NCI-H2227 treated with DMSO at 0.1 percent for 48 hours (cell line): ENCODE measurements at regions not wholly inside any gene's neighbourhood (a gene's known extent, or its start where the extent isn't known, plus 50 kb on each side); places are given as distances from the start of the nearest gene placed in this dataset.
"Not testable (repeated sequence)": the region's sequence is repeated elsewhere in the genome, so short reads cannot be mapped to it uniquely, and the experiment has no call there.

Source experiments
- DNase-seq: peaks from one replicate; lab custom pipeline; 2025; lab: John Stamatoyannopoulos, UW

DNA sequence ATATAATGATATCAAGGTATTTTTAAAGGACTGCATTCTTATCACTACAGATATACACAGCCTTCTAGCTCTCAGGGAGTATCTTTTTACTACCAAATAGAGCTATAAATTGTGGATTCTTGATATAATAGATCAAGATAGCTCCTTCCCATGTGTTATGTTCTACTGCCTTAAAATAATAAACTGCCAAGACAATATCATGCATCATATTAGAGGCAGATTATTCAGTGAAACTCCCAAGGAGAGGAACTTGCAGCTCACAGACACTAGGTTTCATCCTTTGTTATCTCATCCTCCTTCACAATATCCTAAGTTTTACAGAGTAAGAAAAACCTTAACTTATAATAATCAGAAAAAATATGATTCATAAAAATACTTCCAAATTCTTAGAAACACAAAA, 802.8 kb downstream of the DIAPH3 start:
- DNase-seq, result no peak

DNA sequence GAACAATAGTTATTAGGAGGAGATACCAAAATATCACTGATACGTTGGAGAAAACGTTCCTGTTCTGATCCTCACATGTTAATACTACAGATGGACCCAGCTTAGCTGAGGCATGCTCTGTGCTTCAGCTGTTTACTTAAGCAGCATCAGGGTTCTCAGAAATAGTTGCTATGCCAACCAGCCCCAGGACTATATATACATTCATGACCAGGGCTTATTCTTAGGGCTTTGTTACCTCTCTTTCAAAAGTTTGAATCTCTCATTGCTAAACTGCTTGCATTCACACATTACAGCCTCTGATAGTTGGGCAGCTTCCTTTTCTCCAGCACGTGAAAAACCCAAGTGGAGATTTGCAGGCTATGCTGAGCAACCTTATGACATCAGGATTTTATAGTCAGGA, 800.4 kb downstream of the DIAPH3 start:
- no peak for DNase-seq

DNA sequence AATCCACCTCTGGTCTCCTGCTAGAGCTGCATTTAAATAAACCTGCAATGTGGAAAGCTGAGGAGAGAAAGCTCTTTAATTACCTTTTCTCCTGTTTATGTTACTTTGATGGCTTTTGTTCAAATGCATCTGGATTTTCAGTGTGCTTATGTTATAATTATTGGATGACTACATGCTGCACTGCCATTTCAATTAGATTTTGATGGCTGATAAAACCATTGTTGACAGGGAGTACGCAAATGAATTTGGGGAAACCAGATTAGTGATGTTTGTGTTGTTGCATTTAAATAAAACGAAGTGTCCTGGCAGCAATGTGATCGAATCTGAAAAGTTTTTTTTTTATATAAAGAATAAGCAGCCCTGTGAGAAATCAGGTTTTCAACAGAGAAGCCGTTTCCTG, 799.8 kb downstream of the DIAPH3 start:
- no peak for DNase-seq

DNA sequence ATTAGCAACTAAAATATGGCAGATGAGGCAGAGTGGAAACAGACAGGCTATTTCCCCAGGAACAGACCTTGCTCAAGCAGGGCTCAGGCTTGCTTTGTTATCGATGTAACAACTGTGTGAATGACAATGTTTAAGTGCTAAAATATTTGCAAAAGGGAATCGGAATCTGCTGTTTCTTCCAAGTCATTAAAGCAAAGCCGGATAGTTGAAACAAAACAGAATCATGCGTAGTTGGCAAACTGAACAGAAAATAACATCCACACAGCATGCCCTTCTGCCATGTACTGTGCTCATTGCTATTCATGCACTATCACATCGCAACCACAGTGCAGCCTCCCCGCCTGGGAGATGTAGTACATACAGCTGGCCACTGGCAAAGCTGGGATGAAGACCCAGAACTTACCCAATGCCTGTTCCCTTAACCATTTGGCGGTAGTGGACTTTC, 799.1 kb downstream of the DIAPH3 start:
- no peak for DNase-seq

DNA sequence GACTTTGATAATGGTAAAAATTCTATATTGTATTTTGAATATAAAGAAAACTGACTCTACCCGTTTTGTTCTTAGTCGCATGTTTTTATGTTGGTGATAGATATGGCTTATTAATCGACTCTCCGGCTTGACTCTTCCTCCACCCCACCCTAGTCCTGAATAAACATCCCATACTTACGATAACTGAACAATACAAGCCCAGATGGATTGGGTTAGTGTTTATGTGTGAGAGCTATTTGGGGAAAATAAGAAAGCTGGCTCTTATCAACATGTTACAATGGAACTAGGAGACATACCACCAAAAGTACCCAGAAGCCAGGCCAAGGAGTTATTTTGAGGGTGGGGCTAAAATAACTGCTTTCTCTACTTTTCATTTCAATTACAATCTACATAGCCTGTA, 796.3 kb downstream of the DIAPH3 start:
- no peak for DNase-seq

GRCh38 chr13:59367904-59368303, 795.8 kb downstream of the DIAPH3 start:
- DNase-seq, result no peak

- DNase-seq, result no peak
Observed at GRCh38 chr13:59368693-59369092, 795.0 kb downstream of the DIAPH3 start.

DNA sequence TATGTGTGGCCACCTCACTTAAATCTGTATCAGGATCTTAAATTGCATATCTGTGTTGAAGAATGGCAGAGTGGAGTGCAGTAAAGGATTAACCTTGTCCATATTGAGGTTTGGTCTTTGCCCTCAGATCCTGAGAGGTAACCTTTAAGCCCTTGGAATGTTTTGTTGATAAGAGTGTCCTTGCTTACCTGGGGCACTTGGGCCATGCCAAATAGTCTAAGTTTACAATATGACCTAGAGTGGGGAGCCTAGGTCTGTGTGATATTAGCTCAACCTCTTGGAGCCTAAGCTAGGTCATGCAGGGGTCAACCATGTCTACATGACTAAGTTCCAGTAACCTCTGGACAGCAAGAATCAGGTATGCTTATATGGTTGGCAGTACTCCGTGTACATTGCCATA, 792.5 kb downstream of the DIAPH3 start:
- DNase-seq, result no peak

DNA sequence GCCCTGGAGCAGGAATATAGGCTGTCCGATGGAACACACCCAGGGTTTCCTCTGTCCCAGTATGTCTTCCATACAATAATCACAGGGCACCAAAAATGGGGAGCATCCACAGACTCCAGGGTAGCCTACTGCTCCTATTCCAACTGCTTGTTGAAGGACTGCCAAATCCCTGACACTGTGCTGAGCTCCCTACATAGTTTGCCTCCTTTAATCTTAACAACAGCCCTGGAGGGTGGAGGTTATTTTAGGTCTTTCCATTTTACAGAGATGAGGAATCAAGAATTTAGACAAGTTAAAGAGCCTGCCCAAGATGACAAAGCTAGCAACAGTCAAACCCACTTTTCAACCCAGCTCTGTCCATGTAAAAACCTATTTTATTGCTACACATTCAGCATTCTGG, 790.4 kb downstream of the DIAPH3 start:
- no peak for DNase-seq

- no peak for DNase-seq
Observed at GRCh38 chr13:59374691-59375090, 789.0 kb downstream of the DIAPH3 start.

GRCh38 chr13:59384154-59384553, 779.6 kb downstream of the DIAPH3 start:
- DNase-seq, result no peak

GRCh38 chr13:59391696-59392095, 772.0 kb downstream of the DIAPH3 start:
- peak; percentile 26 for DNase-seq

- no peak for DNase-seq
Observed at GRCh38 chr13:59392328-59392727, 771.4 kb downstream of the DIAPH3 start.

- no peak for DNase-seq
Observed at GRCh38 chr13:59394496-59394895, 769.2 kb downstream of the DIAPH3 start.

GRCh38 chr13:59398127-59398526, 765.6 kb downstream of the DIAPH3 start:
- DNase-seq, result no peak

DNA sequence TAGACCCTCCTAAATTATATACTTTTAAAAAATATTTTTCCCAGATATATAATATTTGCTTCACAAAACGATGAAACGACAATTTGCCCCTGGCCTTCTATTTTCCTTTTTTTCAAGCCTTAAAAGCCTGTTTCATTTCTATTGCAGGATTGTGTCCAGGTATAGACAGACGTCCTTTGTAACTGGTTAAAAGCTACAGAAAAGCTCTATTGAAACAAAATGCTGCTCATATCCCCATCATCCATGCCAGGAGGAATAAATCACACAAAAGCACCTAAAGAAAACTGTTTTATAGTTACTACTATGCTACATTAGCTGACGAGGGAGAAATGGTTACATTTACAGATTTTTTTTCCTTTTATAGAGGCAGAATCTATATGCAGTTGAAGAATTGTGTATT, 765.1 kb downstream of the DIAPH3 start:
- no peak for DNase-seq

DNA sequence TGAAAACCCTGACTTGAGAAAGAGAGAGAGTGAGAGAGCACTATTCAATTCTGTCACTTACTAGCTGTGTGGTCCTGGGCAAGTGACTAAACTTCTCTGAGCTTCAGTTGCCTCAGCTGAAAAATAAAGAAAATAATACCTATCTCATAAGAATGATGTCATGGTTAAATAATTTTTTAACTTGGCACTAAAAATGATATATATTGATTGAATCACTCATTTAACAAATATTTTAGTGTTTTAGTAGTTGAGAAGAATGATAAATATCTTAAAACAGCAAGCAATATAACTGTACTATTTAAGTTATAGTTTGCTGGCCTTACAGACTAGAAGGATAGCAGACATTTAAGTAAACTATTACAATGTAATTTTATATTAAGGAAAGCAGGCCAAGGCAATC, 764.2 kb downstream of the DIAPH3 start:
- no peak for DNase-seq

- DNase-seq, result no peak
Observed at GRCh38 chr13:59404331-59404730, 759.4 kb downstream of the DIAPH3 start.

DNA sequence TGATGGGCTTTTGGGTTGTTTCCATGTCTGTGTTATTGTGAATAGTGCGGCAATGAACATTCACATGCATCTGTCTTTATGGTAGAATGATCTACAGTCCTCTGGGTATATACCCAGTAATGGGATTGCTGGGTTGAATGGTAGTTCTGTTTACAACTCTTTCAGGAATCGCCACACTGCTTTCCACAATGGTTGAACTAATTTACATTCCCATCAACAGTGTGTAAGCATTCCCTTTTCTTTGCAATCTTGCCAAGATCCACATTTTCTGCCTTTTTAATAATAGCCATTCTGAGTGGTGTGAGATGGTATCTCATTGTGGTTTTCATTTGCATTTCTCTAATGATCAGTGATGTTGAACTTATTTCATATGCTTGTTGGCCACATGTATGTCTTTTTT, 756.5 kb downstream of the DIAPH3 start:
- not testable (repeated sequence) for DNase-seq

DNA sequence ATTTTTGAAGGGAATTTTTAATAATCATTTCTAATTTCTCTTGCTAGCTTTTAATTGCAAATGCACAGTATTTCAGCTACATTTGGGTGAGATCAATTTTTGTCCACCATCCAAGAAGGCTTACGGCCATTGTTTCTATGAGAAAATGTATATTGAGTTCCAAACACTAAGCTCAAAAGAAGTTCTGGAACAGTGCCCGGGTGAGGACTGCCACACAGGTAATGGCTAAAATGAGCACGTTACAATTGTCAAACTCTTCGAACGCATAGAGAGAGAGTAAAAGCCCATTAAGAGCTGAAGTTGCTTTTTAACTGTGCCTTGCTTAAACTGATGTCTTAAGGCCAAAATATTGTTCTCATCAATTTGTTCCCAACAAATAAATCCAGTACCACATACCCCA, 755.0 kb downstream of the DIAPH3 start:
- DNase-seq, result no peak

DNA sequence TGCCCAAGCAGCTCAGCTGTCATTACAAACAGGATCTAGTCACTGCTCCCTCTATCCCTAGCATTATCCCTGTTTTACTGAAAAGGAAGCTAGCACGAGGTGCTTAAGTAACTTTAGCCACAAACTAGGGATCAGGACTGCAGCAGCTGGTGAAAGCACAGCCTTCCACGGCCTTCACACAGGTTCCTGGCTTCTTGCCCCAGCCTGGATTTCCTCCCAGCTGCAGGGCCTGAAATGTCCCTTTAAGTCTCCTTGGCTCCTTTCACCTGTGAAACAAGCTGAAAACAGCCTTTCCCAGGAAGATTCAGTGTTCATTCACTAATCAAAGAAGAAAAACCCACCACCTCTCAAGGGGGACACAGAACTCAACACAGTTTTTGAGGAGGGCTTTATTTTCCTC, 754.5 kb downstream of the DIAPH3 start:
- no peak for DNase-seq

GRCh38 chr13:59409634-59410200, 754.0 kb downstream of the DIAPH3 start:
- DNase-seq, result no peak

- no peak for DNase-seq
Observed at GRCh38 chr13:59413126-59413525, 750.6 kb downstream of the DIAPH3 start.

GRCh38 chr13:59414006-59414405, 749.7 kb downstream of the DIAPH3 start:
- DNase-seq, result no peak

- peak; percentile 34 for DNase-seq
Observed at GRCh38 chr13:59415498-59415897, 748.2 kb downstream of the DIAPH3 start.
